ENCODE measurements at regions not wholly inside any gene's neighbourhood (a gene's known extent, or its start where the extent isn't known, plus 50 kb on each side); places are given as distances from the start of the nearest gene placed in this dataset.

DNA sequence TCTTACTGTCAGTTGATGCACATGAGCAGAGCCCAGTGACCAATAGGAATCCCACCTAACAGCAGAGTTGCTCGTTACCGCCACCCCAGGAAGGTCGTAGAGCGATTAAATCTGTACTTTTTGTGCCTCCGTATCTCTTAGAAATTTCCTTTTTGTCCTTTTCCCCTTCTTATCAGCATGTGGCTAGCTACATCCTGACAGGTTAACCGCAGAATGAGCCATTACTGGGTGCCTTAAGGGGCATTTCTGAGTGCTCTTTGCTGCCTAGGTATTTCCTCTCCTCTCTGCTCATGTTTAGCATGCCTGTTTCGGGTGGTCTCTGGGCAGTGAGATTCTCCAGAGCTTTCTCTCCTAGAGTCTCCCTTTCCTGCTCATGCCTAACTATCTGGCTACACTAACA lies 530.5 kb downstream of the FAM133A start:
- H3K27ac ChIP-seq, result no peak overlapping the region
- H3K9me3 ChIP-seq, result no peaks in the 10 kb centered on the region
- intact Hi-C loops (cut with DNase I; ENCODE audit: low total_unique reads), result no loop called here
- H3K4me1 ChIP-seq, result no peaks in the 10 kb centered on the region
- DNase-seq (ENCODE audit: low spot score in 2 of 2), result no peak
- H3K36me3 ChIP-seq, result no peaks in the 10 kb centered on the region
- no peak overlapping the region for H3K4me3 ChIP-seq
- peaks cover 0 to 16% of the 10 kb centered on the region in 2 donors for H3K27me3 ChIP-seq
- TF ChIP-seq POLR2AphosphoS5 (IDR thresholded peaks at IDR 0.05), result no peak
- no peak for TF ChIP-seq POLR2A (IDR thresholded peaks at IDR 0.05)
- TF ChIP-seq, protein P1, sequence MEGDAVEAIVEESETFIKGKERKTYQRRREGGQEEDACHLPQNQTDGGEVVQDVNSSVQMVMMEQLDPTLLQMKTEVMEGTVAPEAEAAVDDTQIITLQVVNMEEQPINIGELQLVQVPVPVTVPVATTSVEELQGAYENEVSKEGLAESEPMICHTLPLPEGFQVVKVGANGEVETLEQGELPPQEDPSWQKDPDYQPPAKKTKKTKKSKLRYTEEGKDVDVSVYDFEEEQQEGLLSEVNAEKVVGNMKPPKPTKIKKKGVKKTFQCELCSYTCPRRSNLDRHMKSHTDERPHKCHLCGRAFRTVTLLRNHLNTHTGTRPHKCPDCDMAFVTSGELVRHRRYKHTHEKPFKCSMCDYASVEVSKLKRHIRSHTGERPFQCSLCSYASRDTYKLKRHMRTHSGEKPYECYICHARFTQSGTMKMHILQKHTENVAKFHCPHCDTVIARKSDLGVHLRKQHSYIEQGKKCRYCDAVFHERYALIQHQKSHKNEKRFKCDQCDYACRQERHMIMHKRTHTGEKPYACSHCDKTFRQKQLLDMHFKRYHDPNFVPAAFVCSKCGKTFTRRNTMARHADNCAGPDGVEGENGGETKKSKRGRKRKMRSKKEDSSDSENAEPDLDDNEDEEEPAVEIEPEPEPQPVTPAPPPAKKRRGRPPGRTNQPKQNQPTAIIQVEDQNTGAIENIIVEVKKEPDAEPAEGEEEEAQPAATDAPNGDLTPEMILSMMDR (IDR thresholded peaks at IDR 0.05), result no peak

DNA sequence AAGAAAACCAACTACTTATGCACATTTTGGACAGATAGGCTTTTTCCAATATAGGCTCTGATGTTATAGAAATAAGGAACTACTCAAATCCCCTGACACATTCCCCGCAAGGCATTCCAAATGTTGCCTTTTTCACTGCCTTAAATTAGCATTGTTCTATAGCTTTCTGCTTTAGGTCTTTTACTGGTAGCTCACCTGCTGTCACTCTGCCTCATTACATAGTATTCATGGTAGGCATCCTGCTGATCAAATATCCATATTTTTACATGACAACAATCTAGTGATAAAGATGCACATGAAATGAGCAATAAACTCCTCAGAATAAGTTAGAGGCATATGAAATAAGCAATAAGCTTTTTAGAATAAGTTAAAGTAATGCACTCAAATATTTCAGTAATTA lies 542.7 kb downstream of the FAM133A start:
- no peaks in the 10 kb centered on the region for H3K4me1 ChIP-seq
- DNase-seq (ENCODE audit: low spot score in 2 of 2), result no peak
- intact Hi-C loops (cut with DNase I; ENCODE audit: low total_unique reads), result no loop called here
- H3K36me3 ChIP-seq, result no peaks in the 10 kb centered on the region
- TF ChIP-seq, protein P1 (IDR thresholded peaks at IDR 0.05), result no peak
- TF ChIP-seq POLR2A (IDR thresholded peaks at IDR 0.05), result no peak
- no peak for TF ChIP-seq POLR2AphosphoS5 (IDR thresholded peaks at IDR 0.05)
- H3K27me3 ChIP-seq, result peaks cover 0 to 18% of the 10 kb centered on the region in 2 donors
- no peak overlapping the region for H3K27ac ChIP-seq
- no peaks in the 10 kb centered on the region for H3K9me3 ChIP-seq
- no peak overlapping the region for H3K4me3 ChIP-seq

DNA sequence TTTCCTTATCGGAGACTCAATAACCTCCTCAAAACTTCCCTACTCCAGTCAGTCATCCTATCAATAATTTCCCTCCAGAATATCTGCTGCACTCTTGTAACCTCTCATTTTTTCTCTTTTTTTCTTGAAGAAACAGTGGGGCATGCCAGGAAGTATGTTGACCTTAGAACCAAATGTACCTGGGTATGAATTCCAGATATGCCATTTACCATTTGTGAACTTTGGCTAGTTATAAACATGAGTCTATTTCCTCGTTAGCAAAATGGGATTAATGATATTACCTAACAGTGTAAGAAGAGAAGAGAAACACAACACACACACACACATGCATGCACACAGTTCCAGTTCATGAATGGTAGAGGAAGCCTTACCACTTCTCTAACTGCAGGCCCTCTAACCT lies 578.2 kb downstream of the FAM133A start:
- H3K4me1 ChIP-seq, result no peaks in the 10 kb centered on the region
- H3K27ac ChIP-seq, result no peak overlapping the region
- peaks cover 0 to 30% of the 10 kb centered on the region in 2 donors for H3K27me3 ChIP-seq
- no peaks in the 10 kb centered on the region for H3K9me3 ChIP-seq
- TF ChIP-seq, protein P1 (IDR thresholded peaks at IDR 0.05), result no peak
- TF ChIP-seq POLR2AphosphoS5 (IDR thresholded peaks at IDR 0.05) (no peak), POLR2A (IDR thresholded peaks at IDR 0.05) (no peak)
- intact Hi-C loops (cut with DNase I; ENCODE audit: low total_unique reads), result no loop called here
- no peak for DNase-seq (ENCODE audit: low spot score in 2 of 2)
- H3K36me3 ChIP-seq, result no peaks in the 10 kb centered on the region
- no peak overlapping the region for H3K4me3 ChIP-seq

DNA sequence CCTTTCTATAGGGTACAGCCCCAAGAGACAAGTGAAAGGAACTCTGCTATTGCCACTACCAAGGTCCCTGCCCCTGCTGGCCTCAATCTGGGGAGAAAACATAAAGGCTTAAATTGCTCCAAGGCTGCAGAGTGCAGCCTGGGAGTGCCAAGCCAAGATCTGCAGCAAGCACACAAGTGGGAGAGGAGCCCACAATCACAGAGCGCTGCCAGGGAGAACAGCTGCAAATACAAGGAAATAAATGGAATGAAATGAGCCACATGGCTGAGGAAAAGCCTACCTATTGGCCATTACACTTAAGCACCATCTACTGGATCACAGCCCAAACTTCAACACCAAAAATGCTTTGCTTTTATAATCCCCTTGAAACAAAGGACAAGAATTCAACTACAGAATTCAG lies 582.4 kb downstream of the FAM133A start:
- Histone ChIP-seq H3K9me3 (peaks cover 0 to 11% of the 10 kb centered on the region in 2 donors), H3K27me3 (peaks cover 0 to 28% of the 10 kb centered on the region in 2 donors), H3K4me3 (no peak overlapping the region), H3K4me1 (no peaks in the 10 kb centered on the region), H3K27ac (no peak overlapping the region), H3K36me3 (no peaks in the 10 kb centered on the region)
- TF ChIP-seq POLR2AphosphoS5 (IDR thresholded peaks at IDR 0.05) (no peak), POLR2A (IDR thresholded peaks at IDR 0.05) (no peak)
- TF ChIP-seq, protein P1 (IDR thresholded peaks at IDR 0.05), result no peak
- DNase-seq (ENCODE audit: low spot score in 2 of 2), result no peak
- intact Hi-C loops (cut with DNase I; ENCODE audit: low total_unique reads), result no loop called here

DNA sequence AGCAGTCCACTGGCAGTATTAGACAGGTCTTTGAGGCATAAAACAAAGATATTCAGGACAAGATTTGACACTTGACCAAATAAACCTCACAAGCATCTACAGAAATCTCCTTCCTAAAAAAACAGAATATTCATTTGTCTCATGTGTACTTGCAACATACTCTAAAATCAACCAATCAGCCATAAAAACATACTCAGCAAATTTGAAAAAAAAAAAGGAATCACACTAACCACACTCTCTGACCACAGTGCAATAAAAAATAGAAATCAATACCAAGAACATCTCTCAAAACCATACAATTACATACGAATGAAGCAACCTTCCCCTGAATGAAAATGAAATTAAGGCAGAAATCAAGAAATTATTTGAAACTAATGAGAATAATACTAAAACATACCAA lies 591.3 kb downstream of the FAM133A start:
- DNase-seq (ENCODE audit: low spot score in 2 of 2), result no peak
- TF ChIP-seq, protein P1 (IDR thresholded peaks at IDR 0.05), result no peak
- TF ChIP-seq POLR2AphosphoS5 (IDR thresholded peaks at IDR 0.05) (no peak), POLR2A (IDR thresholded peaks at IDR 0.05) (no peak)
- no peak overlapping the region for H3K27ac ChIP-seq
- H3K9me3 ChIP-seq, result peaks cover 0 to 15% of the 10 kb centered on the region in 2 donors
- intact Hi-C loops (cut with DNase I; ENCODE audit: low total_unique reads), result no loop called here
- peaks cover 0 to 3% of the 10 kb centered on the region in 2 donors for H3K27me3 ChIP-seq
- no peaks in the 10 kb centered on the region for H3K36me3 ChIP-seq
- H3K4me3 ChIP-seq, result no peak overlapping the region
- no peaks in the 10 kb centered on the region for H3K4me1 ChIP-seq
